Subcutaneous abdominal adipose tissue (tissue), 5 donors: ENCODE measurements at regions not wholly inside any gene's neighbourhood (a gene's known extent, or its start where the extent isn't known, plus 50 kb on each side); places are given as distances from the start of the nearest gene placed in this dataset.

ENCODE experiments used
- H3K27ac ChIP-seq: one replicate; pipeline ENCODE4 v1.7.0; 2013; ENCODE audit warnings: low read depth, mild to moderate bottlenecking, inconsistent platforms, low read length, moderate library complexity
- H3K27me3 ChIP-seq, 5 donors: one replicate each; pipeline ENCODE4 v1.7.0; 2013; ENCODE audit warnings: low read length in 5 of 5, inconsistent platforms in 1 of 5; ENCODE audit not compliant: control insufficient read depth in 5 of 5, insufficient read depth in 4 of 5
- H3K36me3 ChIP-seq, 5 donors: one replicate each; pipeline ENCODE4 v1.7.0; 2013; ENCODE audit warnings: low read length in 5 of 5; ENCODE audit not compliant: control insufficient read depth in 5 of 5, insufficient read depth in 5 of 5
- H3K4me1 ChIP-seq, 5 donors: one replicate each; pipeline ENCODE4 v1.7.0; 2013; ENCODE audit warnings: low read length in 5 of 5, mild to moderate bottlenecking in 3 of 5, moderate library complexity in 1 of 5; ENCODE audit not compliant: control insufficient read depth in 5 of 5, insufficient read depth in 5 of 5
- H3K4me3 ChIP-seq, 5 donors: one replicate each; pipeline ENCODE4 v1.7.0; 2013; ENCODE audit warnings: low read length in 5 of 5, low read depth in 1 of 5
- H3K9ac ChIP-seq, 5 donors: one replicate each; pipeline ENCODE4 v1.7.0; 2013; ENCODE audit warnings: low read length in 5 of 5, mild to moderate bottlenecking in 4 of 5, moderate library complexity in 3 of 5
- H3K9me3 ChIP-seq, 5 donors: one replicate each; pipeline ENCODE4 v1.7.0; 2013; ENCODE audit warnings: low read length in 5 of 5; ENCODE audit not compliant: control insufficient read depth in 5 of 5
- donor health status: healthy.
- donor health status: healthy.
- donor health status: healthy.
- donor health status: healthy.
- donor health status: healthy.

DNA sequence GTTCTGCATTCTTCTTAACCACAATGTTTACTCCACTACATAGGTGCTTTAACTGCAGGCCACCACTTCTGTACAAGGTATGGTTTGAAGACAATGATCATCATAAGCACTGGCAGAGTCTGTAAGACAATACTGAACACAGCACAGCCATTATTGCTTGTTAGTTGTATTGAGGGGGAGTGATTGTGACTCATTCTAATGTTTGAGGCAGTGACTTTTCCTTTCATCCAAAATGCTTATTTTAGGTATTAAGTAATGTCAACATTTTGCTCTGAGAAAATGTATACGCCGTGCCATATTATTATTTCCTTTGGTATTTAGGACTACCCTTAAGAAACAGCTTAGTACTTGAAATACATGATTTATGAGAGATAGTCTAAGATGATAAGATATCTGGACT, 618.2 kb upstream of the ZNF717 start:
- no peaks in the 10 kb centered on the region for H3K27me3 ChIP-seq

DNA sequence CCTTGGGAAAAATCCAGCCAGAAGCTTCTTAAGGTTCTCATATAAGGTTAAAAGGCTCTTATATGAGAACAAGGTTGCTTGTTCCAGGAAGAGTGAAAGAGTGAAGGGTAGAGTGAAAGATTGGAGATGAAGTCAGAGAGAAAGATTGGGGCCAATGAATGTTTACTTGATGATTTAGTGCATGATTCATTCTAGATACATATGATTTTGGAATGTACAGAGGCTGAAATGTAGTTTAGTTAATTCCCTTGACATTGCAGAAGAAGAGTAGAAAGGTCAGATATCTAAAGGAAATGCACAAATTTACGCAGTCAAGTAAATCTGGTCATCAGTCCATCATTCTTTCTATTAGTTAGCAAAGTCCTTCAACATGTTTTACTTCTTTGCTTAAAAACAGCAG, 619.8 kb upstream of the ZNF717 start:
- Histone ChIP-seq H3K4me1 (no peaks in the 10 kb centered on the region), H3K9me3 (no peaks in the 10 kb centered on the region), H3K36me3 (no peaks in the 10 kb centered on the region), H3K27me3 (no peaks in the 10 kb centered on the region), H3K27ac (no peak overlapping the region), H3K4me3 (no peak overlapping the region), H3K9ac (no peak overlapping the region)

More for the DNA sequence above, 618.2 kb upstream of the ZNF717 start:
- no peak overlapping the region for H3K4me3 ChIP-seq
- H3K9me3 ChIP-seq = no peaks in the 10 kb centered on the region
- no peak overlapping the region for H3K9ac ChIP-seq
- no peak overlapping the region for H3K27ac ChIP-seq
- H3K4me1 ChIP-seq = no peaks in the 10 kb centered on the region
- H3K36me3 ChIP-seq = no peaks in the 10 kb centered on the region

DNA sequence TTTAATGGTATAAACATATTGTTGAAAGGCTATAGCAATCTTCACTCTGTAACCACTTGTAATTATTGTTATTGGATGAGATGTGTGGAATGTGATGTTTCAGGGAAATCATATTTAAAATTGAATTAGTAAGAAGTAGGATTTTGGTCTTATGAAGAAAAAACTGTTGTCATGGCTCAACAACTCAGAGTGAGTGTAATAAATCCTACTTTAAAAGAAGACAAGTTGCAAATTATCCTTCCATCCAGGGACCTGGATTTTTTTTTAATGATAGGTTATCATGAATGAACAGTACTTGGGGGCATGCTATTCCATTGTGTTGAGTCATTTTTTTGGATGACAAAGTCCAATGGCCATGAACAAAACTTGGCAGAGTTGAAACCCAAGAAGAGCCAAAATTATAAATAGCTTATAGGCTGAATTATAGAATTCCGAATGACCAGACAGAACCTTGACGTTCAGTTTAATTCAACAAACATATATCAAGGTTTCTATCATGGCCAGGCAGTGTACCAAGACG, 625.5 kb upstream of the ZNF717 start:
- Histone ChIP-seq H3K9ac (no peak overlapping the region), H3K36me3 (no peaks in the 10 kb centered on the region), H3K27me3 (no peaks in the 10 kb centered on the region), H3K27ac (no peak overlapping the region), H3K9me3 (peaks cover 0 to 7% (median 0%) of the 10 kb centered on the region in 5 donors), H3K4me1 (no peaks in the 10 kb centered on the region), H3K4me3 (no peak overlapping the region)

DNA sequence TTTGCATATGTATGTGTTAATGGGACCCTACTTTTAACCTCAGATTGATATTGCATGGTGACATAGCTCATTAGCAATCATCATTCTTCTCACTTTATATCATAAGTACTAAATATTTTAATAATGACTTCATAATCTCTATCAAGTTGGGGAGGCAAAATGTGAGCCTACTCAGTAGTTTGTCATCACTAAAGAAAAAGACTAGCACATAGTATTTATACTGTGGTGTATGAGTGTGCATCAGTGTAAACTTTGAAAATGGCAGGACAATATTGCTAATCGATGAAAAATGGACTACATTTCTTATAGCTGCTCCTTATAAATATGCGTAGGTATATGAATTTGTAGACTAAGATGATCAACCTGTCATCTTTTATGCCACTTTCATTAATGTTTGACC, 624.5 kb upstream of the ROBO2 start:
- Histone ChIP-seq H3K36me3 (no peaks in the 10 kb centered on the region), H3K9me3 (peaks cover 0 to 7% (median 0%) of the 10 kb centered on the region in 5 donors), H3K4me3 (no peak overlapping the region), H3K9ac (no peak overlapping the region), H3K4me1 (no peaks in the 10 kb centered on the region), H3K27me3 (no peaks in the 10 kb centered on the region), H3K27ac (no peak overlapping the region)

DNA sequence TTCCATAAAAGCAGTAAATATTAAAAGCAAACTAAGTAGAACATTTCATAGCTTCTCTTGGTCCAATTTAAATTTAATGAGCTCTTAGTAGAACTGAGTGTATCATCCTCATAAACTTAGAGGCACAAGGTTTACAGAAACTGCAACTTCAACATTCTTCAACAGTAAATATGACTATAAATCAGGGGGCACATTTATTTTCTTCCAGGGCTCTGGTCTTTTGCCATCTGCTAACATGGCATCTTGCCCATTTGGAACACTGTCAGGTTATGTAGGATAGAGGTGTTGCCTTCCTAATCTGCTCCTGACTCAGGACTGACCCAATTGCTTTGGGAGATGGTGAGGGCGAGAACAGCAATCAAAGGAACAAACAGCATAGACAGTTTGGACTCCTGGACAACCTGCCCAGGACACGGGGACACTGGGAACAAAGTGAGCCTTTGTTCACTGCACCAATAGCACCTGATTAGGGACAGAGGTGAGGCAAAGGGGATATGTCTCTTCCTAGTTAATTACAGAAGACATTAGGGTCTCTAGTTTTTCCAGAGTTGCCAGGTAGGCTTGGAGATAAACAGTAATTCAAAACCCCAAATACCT, 610.2 kb upstream of the ROBO2 start:
- Histone ChIP-seq H3K9me3 (peaks cover 0 to 2% (median 0%) of the 10 kb centered on the region in 5 donors), H3K27ac (no peak overlapping the region), H3K36me3 (no peaks in the 10 kb centered on the region), H3K4me1 (no peaks in the 10 kb centered on the region), H3K4me3 (no peak overlapping the region), H3K9ac (no peak overlapping the region), H3K27me3 (no peaks in the 10 kb centered on the region)

DNA sequence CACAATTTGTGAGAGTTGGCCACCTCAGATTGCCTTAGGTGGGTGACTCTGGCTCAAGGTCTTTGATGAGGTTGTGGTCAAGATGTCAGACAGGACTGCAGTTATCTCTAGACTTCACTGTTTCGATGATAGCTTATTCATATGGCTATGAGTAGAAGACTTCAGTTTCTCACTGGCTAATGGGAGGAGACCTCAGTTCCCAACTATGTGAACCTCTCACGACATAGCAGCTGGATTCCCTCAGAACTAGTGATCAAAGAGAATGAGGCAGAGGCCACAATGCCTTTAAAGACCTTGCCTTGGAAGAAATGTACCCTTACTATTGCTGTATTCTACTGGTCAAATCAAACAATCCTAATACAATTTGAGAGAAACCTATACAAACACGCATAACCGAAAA, 607.5 kb upstream of the ROBO2 start:
- Histone ChIP-seq H3K4me1 (no peaks in the 10 kb centered on the region), H3K27ac (no peak overlapping the region), H3K4me3 (no peak overlapping the region), H3K36me3 (no peaks in the 10 kb centered on the region), H3K9me3 (peaks cover 0 to 2% (median 0%) of the 10 kb centered on the region in 5 donors), H3K27me3 (no peaks in the 10 kb centered on the region), H3K9ac (no peak overlapping the region)

DNA sequence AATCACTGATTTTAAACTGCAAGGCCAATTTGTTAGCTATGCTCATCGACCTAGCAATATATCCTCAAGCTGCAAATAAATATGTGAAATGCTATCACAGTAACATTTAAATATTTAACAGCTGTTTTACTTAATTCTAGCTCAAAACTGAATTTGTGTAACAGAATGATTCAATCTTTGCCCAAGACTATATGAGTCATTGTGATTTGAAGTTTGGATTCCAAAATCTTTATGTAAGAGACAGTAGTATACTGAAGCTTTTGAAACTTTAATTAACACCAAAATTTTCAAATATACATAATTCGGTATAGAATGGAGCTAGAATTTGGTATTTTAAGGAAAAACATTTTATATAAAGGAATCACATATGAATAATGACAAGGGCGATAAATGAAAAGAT, 603.0 kb upstream of the ROBO2 start:
- H3K9me3 ChIP-seq = peaks cover 0 to 2% (median 0%) of the 10 kb centered on the region in 5 donors
- no peak overlapping the region for H3K27ac ChIP-seq
- no peak overlapping the region for H3K9ac ChIP-seq
- H3K4me3 ChIP-seq = no peak overlapping the region
- no peaks in the 10 kb centered on the region for H3K4me1 ChIP-seq
- H3K27me3 ChIP-seq = no peaks in the 10 kb centered on the region
- no peaks in the 10 kb centered on the region for H3K36me3 ChIP-seq

DNA sequence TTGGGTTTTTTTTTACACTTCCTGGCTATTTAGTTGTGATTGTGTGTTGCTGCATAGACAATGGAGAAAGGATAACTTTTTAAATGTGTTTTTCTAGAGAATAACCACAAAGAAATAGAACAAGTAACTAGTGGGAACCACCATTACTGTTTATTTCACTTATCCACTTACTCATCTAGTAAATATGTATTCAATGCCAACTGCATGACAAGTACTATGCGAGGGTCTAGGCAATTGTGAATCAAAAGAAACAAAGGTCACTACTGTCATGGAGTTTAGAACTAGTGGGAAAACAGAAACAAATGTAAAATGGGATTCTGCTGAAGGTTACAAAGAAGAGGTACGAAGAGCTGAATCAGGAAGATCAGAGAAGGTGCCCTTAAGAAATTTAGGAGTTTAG, 600.9 kb upstream of the ROBO2 start:
- Histone ChIP-seq H3K36me3 (no peaks in the 10 kb centered on the region), H3K27ac (no peak overlapping the region), H3K9me3 (peaks cover 0 to 1% (median 0%) of the 10 kb centered on the region in 5 donors), H3K27me3 (no peaks in the 10 kb centered on the region), H3K4me3 (no peak overlapping the region), H3K9ac (no peak overlapping the region), H3K4me1 (no peaks in the 10 kb centered on the region)

DNA sequence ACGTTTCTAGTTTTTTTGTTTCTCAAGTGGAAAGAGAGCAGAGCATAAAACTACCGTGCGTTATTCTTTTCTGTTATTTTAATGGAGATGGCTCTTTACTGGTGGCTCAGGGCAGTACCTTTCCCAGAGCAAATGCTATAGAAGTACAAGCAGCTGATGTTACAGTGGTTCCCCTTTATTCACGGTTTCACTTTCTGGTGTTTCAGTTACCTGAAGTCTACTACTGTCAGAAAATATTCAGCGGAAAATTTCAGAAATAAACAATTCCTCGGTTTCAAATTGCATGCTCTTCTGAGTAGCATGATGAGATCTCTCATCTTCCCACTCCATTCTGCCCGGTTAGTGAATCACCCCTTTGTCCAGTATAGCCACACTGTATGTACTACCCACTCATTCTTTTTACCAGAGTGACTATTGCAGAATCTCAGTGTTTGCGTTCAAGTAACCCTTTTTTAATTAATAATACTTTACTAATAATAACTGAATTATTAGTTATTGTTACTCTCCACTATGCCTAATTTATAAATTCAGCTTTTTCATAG, 597.5 kb upstream of the ROBO2 start:
- Histone ChIP-seq H3K4me3 (no peak overlapping the region), H3K4me1 (no peaks in the 10 kb centered on the region), H3K27me3 (no peaks in the 10 kb centered on the region), H3K27ac (no peak overlapping the region), H3K9ac (no peak overlapping the region), H3K9me3 (no peaks in the 10 kb centered on the region), H3K36me3 (no peaks in the 10 kb centered on the region)

DNA sequence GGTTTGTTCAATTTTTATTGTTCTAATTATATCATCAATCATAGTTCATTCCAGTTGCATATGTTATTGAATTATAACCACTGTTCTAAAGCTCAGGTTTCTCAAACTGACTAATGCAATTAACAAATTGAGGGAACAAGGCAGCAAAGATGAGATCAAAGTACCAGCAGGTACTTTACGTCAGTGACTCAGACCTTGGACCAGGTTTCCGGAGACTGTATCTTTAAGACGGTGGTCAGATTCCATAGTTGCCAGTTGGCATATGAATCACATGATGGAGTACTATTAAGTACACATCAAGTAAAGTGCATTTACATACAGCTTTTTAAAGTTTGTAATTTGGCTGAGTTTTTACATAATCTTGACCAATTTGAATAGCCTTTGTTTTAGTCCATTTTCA, 583.6 kb upstream of the ROBO2 start:
- Histone ChIP-seq H3K4me3 (no peak overlapping the region), H3K4me1 (no peaks in the 10 kb centered on the region), H3K9me3 (peaks cover 0 to 3% (median 0%) of the 10 kb centered on the region in 5 donors), H3K36me3 (no peaks in the 10 kb centered on the region), H3K9ac (no peak overlapping the region), H3K27ac (no peak overlapping the region), H3K27me3 (no peaks in the 10 kb centered on the region)
